AG09319 (cell line): ENCODE measurements at regions not wholly inside any gene's neighbourhood (a gene's known extent, or its start where the extent isn't known, plus 50 kb on each side); places are given as distances from the start of the nearest gene placed in this dataset.
"Not testable (repeated sequence)": the region's sequence is repeated elsewhere in the genome, so short reads cannot be mapped to it uniquely, and the experiment has no call there.

Source experiments
- DNase-seq: peaks from one replicate; pipeline ENCODE4 v3.0.0-alpha.2; 2010; ENCODE audit warnings: low read depth; ENCODE audit errors: extremely low read depth
- CTCF ChIP-seq: IDR thresholded peaks from 2 replicates; pipeline ENCODE4 v1.5.1; 2011; ENCODE audit warnings: low read depth, mild to moderate bottlenecking, inconsistent platforms, low read length, moderate library complexity

- TF ChIP-seq CTCF, result no peak
- DNase-seq, result no peak
Measured at GRCh38 chr7:119724041-119724792, 548.8 kb upstream of the KCND2 start.

- DNase-seq, result no peak
- TF ChIP-seq CTCF, result no peak
Measured at GRCh38 chr7:119733127-119733879, 539.7 kb upstream of the KCND2 start.

- TF ChIP-seq CTCF, result no peak
- no peak for DNase-seq
Measured at GRCh38 chr7:119737390-119737789, 535.6 kb upstream of the KCND2 start.

- not testable (repeated sequence) for DNase-seq
Measured at GRCh38 chr7:119745280-119745679, 527.7 kb upstream of the KCND2 start.

- no peak for DNase-seq
- TF ChIP-seq CTCF, result no peak
Measured at GRCh38 chr7:119748251-119748860, 524.6 kb upstream of the KCND2 start.

- TF ChIP-seq CTCF, result no peak
- DNase-seq, result no peak
Measured at GRCh38 chr7:119748991-119749390, 524.0 kb upstream of the KCND2 start.

GRCh38 chr7:119756687-119757086 lies 516.3 kb upstream of the KCND2 start:
- no peak for TF ChIP-seq CTCF
- no peak for DNase-seq
